H1 (cell line): ENCODE measurements at regions not wholly inside any gene's neighbourhood (a gene's known extent, or its start where the extent isn't known, plus 50 kb on each side); places are given as distances from the start of the nearest gene placed in this dataset.

Experiments used
- CTCF ChIA-PET: fragments of 300-600 bp; sonication (Branson Sonifier 250); formaldehyde crosslinking; loops from one replicate; lab custom pipeline; 2021; ENCODE audit not compliant: partially characterized antibody; lab: Charles Lee
- POLR2A ChIA-PET: fragments of 300-600 bp; sonication (Branson Sonifier 250); formaldehyde crosslinking; loops from one replicate; lab custom pipeline; 2021; ENCODE audit warnings: inconsistent platforms; ENCODE audit not compliant: partially characterized antibody; lab: Charles Lee
- DNase-seq, 2 experiments: peaks; one replicate each; pipeline versions ENCODE4 v3.0.0 to v3.0.0-alpha.2; 2010 to 2022; ENCODE audit warnings: low spot score in 2 of 2, low read depth in 1 of 2, mixed read lengths in 1 of 2
- FAIRE-seq: peaks from 2 replicates; lab custom pipeline; 2011; peaks lifted over from hg19 to GRCh38; lab: Jason Lieb, UNC
- H2AFZ ChIP-seq: 2 replicates; pipeline ENCODE4 v1.8.1; 2012; ENCODE audit warnings: low read length, inconsistent platforms
- H2AK5ac ChIP-seq: 2 replicates; pipeline ENCODE4 v1.6.1; 2013; ENCODE audit warnings: low read depth, low read length
- H2BK120ac ChIP-seq: replicated peaks from 2 replicates; pipeline ENCODE3; 2013; ENCODE audit warnings: low read depth, low read length, inconsistent platforms
- H2BK12ac ChIP-seq: 2 replicates; pipeline ENCODE4 v1.6.1; 2013; ENCODE audit warnings: low read depth, low read length
- H2BK15ac ChIP-seq: 2 replicates; pipeline ENCODE4 v1.6.1; 2013; ENCODE audit warnings: low read length
- H2BK20ac ChIP-seq: 2 replicates; pipeline ENCODE4 v1.6.1; 2013; ENCODE audit warnings: low read length
- H2BK5ac ChIP-seq: 2 replicates; pipeline ENCODE4 v1.6.1; 2013; ENCODE audit warnings: low read depth, low read length
- H3K14ac ChIP-seq: 2 replicates; pipeline ENCODE4 v1.6.1; 2013; ENCODE audit warnings: inconsistent platforms; ENCODE audit not compliant: insufficient read length
- H3K18ac ChIP-seq: 2 replicates; pipeline ENCODE4 v1.6.1; 2013; ENCODE audit warnings: low read length; ENCODE audit errors: extremely low read depth
- H3K23ac ChIP-seq: 2 replicates; pipeline ENCODE4 v1.6.1; 2013; ENCODE audit warnings: inconsistent platforms; ENCODE audit not compliant: insufficient read length
- H3K23me2 ChIP-seq: 2 replicates; pipeline ENCODE4 v1.6.1; 2013; ENCODE audit warnings: low read depth, low read length
- H3K27ac ChIP-seq: 2 replicates; pipeline ENCODE4 v1.6.1; 2011; ENCODE audit warnings: low read depth, low read length, inconsistent platforms
- H3K27me3 ChIP-seq, 4 experiments: replicated peaks in 1 of 4; 1 replicate in 1 of 4; 2 replicates in 3 of 4; pipeline versions ENCODE4 v1.6.1 to v1.8.1; 2011 to 2013; ENCODE audit warnings: low read length in 3 of 4, mild to moderate bottlenecking in 3 of 4, inconsistent platforms in 2 of 4, mixed read lengths in 2 of 4, moderate library complexity in 1 of 4; ENCODE audit not compliant: control insufficient read depth in 3 of 4, insufficient read depth in 3 of 4; ENCODE audit errors: extremely low read depth in 1 of 4
- H3K36me3 ChIP-seq, 4 experiments: 2 replicates each; pipeline versions ENCODE4 v1.6.1 to v1.8.1; 2011 to 2013; ENCODE audit warnings: mild to moderate bottlenecking in 4 of 4, low read length in 3 of 4, moderate library complexity in 2 of 4, control low read depth in 1 of 4, inconsistent platforms in 1 of 4; ENCODE audit not compliant: insufficient read depth in 4 of 4, control insufficient read depth in 2 of 4
- H3K4ac ChIP-seq: replicated peaks from 2 replicates; pipeline ENCODE3; 2013; ENCODE audit warnings: low read length, low read depth, mixed read lengths, inconsistent platforms; ENCODE audit not compliant: insufficient read length
- H3K4me1 ChIP-seq, 4 experiments: replicated peaks in 1 of 4; 1 replicate in 1 of 4; 2 replicates in 3 of 4; pipeline versions ENCODE4 v1.6.1 to v1.8.1; 2011 to 2013; ENCODE audit warnings: low read length in 3 of 4, inconsistent platforms in 2 of 4, mixed read lengths in 1 of 4; ENCODE audit not compliant: insufficient read depth in 4 of 4, control insufficient read depth in 3 of 4
- H3K4me2 ChIP-seq, 2 experiments: 2 replicates each; pipeline versions ENCODE4 v1.6.1 to v1.8.1; 2011 to 2013; ENCODE audit warnings: low read depth in 2 of 2, low read length in 2 of 2, control low read depth in 1 of 2, inconsistent platforms in 1 of 2, mild to moderate bottlenecking in 1 of 2; ENCODE audit not compliant: insufficient read depth in 1 of 2
- H3K4me3 ChIP-seq, 4 experiments: fragments of 200-600, 300-600 bp in 1 of 4; sonication (generic), shearing (Covaris generic), sonication (Bioruptor Twin) in 1 of 4; 2 replicates each; pipeline versions ENCODE4 v1.5.1 to v1.8.1; 2011 to 2016; ENCODE audit warnings: low read length in 4 of 4, low read depth in 3 of 4, control low read depth in 2 of 4, inconsistent platforms in 2 of 4, mild to moderate bottlenecking in 2 of 4, mixed read lengths in 1 of 4, moderate library complexity in 1 of 4; ENCODE audit not compliant: insufficient read depth in 2 of 4; ENCODE audit errors: extremely low read depth in 1 of 4
- H3K56ac ChIP-seq: replicated peaks from 2 replicates; pipeline ENCODE3; 2013; ENCODE audit warnings: low read depth, mild to moderate bottlenecking, mixed read lengths, low read length, inconsistent platforms; ENCODE audit not compliant: insufficient read length
- H3K79me1 ChIP-seq: 2 replicates; pipeline ENCODE4 v1.6.1; 2013; ENCODE audit warnings: low read depth, low read length, control low read depth
- H3K79me2 ChIP-seq, 2 experiments: 2 replicates each; pipeline versions ENCODE4 v1.6.1 to v1.8.1; 2012 to 2013; ENCODE audit warnings: low read length in 2 of 2, mild to moderate bottlenecking in 2 of 2, inconsistent platforms in 1 of 2; ENCODE audit not compliant: insufficient read depth in 2 of 2, control insufficient read depth in 1 of 2
- H3K9ac ChIP-seq, 4 experiments: replicated peaks in 1 of 4; 1 replicate in 1 of 4; 2 replicates in 3 of 4; pipeline versions ENCODE4 v1.6.1 to v1.8.1; 2011 to 2013; ENCODE audit warnings: low read depth in 3 of 4, low read length in 3 of 4, control low read depth in 2 of 4, mild to moderate bottlenecking in 2 of 4, moderate library complexity in 2 of 4, inconsistent platforms in 1 of 4; ENCODE audit errors: extremely low read depth in 1 of 4
- H3K9me3 ChIP-seq, 2 experiments: 2 replicates each; pipeline versions ENCODE4 v1.6.1 to v1.8.1; 2012 to 2013; ENCODE audit warnings: mild to moderate bottlenecking in 2 of 2, moderate library complexity in 2 of 2, control low read depth in 1 of 2, inconsistent platforms in 1 of 2, low read depth in 1 of 2, low read length in 1 of 2, mixed read lengths in 1 of 2; ENCODE audit not compliant: insufficient read depth in 2 of 2
- H4K20me1 ChIP-seq, 2 experiments: replicated peaks in 1 of 2; 2 replicates each; pipeline versions ENCODE3 to v1.8.1; 2011 to 2013; ENCODE audit warnings: inconsistent platforms in 2 of 2, low read length in 2 of 2, mild to moderate bottlenecking in 1 of 2; ENCODE audit not compliant: insufficient read depth in 2 of 2, control insufficient read depth in 1 of 2
- H4K5ac ChIP-seq: 2 replicates; pipeline ENCODE4 v1.6.1; 2013; ENCODE audit warnings: low read length, low read depth, mixed read lengths, inconsistent platforms; ENCODE audit not compliant: insufficient read length
- H4K8ac ChIP-seq: 2 replicates; pipeline ENCODE4 v1.8.0; 2013; ENCODE audit warnings: mild to moderate bottlenecking, moderate library complexity, low read length, inconsistent platforms; ENCODE audit not compliant: insufficient read depth; ENCODE audit errors: extremely low read depth
- H4K91ac ChIP-seq: replicated peaks from 2 replicates; pipeline ENCODE3; 2013; ENCODE audit warnings: low read length, mixed read lengths, inconsistent platforms; ENCODE audit not compliant: insufficient read length
- CHD1 ChIP-seq: IDR thresholded peaks from 2 replicates; pipeline ENCODE4 v1.6.1; 2012; ENCODE audit warnings: low read depth, low read length, improper control_type of control experiment
- FOSL1 ChIP-seq: IDR thresholded peaks from 2 replicates; pipeline ENCODE4 v1.6.1; 2011; ENCODE audit warnings: mild to moderate bottlenecking, low read depth, low read length, moderate library complexity; ENCODE audit not compliant: insufficient read depth
- PHF8 ChIP-seq: fragments of 200-600 bp; sonication (generic); conservative IDR thresholded peaks from 2 replicates; pipeline ENCODE4 v1.7.1; 2012; ENCODE audit warnings: low read depth, mild to moderate bottlenecking, inconsistent platforms, low read length, moderate library complexity
- SIN3A ChIP-seq, 2 experiments: IDR thresholded peaks in 1 of 2; conservative IDR thresholded peaks in 1 of 2; 2 replicates each; pipeline ENCODE4 v1.6.1; 2011 to 2012; ENCODE audit warnings: low read length in 2 of 2, improper control_type of control experiment in 1 of 2, low read depth in 1 of 2, mild to moderate bottlenecking in 1 of 2
- SRF ChIP-seq: IDR thresholded peaks from 2 replicates; pipeline ENCODE4 v1.6.1; 2011; ENCODE audit warnings: mild to moderate bottlenecking, low read depth, low read length, moderate library complexity
- SUZ12 ChIP-seq: fragments of 200-600 bp; sonication (generic); IDR thresholded peaks from 2 replicates; pipeline ENCODE4 v1.6.1; 2012; ENCODE audit warnings: mild to moderate bottlenecking, inconsistent platforms, low read length, moderate library complexity, mixed read lengths
- WGBS, 2 experiments: shearing (Covaris generic) in 1 of 2; methylation state at CpG; one replicate each; pipeline versions ENCODE4 v1.1.6 to v1.1.7; 2013 to 2015; ENCODE audit warnings: low lambda C conversion rate in 2 of 2, mixed read lengths in 2 of 2, inconsistent platforms in 1 of 2, low coverage in 1 of 2, missing lambda C conversion rate in 1 of 2; ENCODE audit not compliant: insufficient replicate concordance in 2 of 2, insufficient coverage in 1 of 2, insufficient read length in 1 of 2; ENCODE audit errors: extremely low coverage in 1 of 2, missing lambda C conversion rate in 1 of 2; 5-methylcytosine and 5-hydroxymethylcytosine counted together

GRCh38 chr5:121188849-121189248 lies 662.8 kb upstream of the FTMT start:
- Histone ChIP-seq H4K20me1 (no peaks in the 10 kb centered on the region), H2BK12ac (no peak overlapping the region), H4K91ac (no peak overlapping the region), H3K4me3 (no peak overlapping the region), H3K4ac (no peak overlapping the region), H2BK20ac (no peak overlapping the region), H2BK5ac (no peak overlapping the region), H2AFZ (peak overlapping the region; percentile 57; the same call in 1 of the 2 replicates), H4K5ac (no peak overlapping the region), H3K4me2 (no peak overlapping the region), H3K9ac (no peak overlapping the region), H3K79me1 (no peaks in the 10 kb centered on the region), H3K18ac (no peak overlapping the region), H2AK5ac (no peak overlapping the region), H3K36me3 (no peaks in the 10 kb centered on the region), H3K4me1 (no peaks in the 10 kb centered on the region), H3K14ac (no peak overlapping the region), H3K27ac (no peak overlapping the region), H3K9me3 (no peaks in the 10 kb centered on the region), H3K27me3 (no peaks in the 10 kb centered on the region), H3K23me2 (no peaks in the 10 kb centered on the region; the same call in 1 of the 2 replicates), H3K56ac (no peak overlapping the region), H3K23ac (no peak overlapping the region), H2BK15ac (no peak overlapping the region), H3K79me2 (no peaks in the 10 kb centered on the region), H2BK120ac (no peak overlapping the region), H4K8ac (no peak overlapping the region)
- 89% methylated on average over 3 of the region's 3 CpGs; no CpG with 5 or more reads in 1 of the 2 experiments for WGBS, 2 experiments
- no peak for TF ChIP-seq SUZ12
- TF ChIP-seq SIN3A (conservative IDR thresholded peaks at IDR 0.05 in 1 of 2, IDR thresholded peaks at IDR 0.05 in 1 of 2; ENCODE audit: low read depth in 1 of 2, low read length in 2 of 2): no peak
- TF ChIP-seq CHD1: no peak
- no peak for TF ChIP-seq PHF8
- no peak for TF ChIP-seq SRF
- no peak for TF ChIP-seq FOSL1
- FAIRE-seq: no peak
- no peak for DNase-seq
- POLR2A ChIA-PET: no interaction called here
- CTCF ChIA-PET: no interaction called here
